ENCODE measurements at regions not wholly inside any gene's neighbourhood (a gene's known extent, or its start where the extent isn't known, plus 50 kb on each side); places are given as distances from the start of the nearest gene placed in this dataset.

DNA sequence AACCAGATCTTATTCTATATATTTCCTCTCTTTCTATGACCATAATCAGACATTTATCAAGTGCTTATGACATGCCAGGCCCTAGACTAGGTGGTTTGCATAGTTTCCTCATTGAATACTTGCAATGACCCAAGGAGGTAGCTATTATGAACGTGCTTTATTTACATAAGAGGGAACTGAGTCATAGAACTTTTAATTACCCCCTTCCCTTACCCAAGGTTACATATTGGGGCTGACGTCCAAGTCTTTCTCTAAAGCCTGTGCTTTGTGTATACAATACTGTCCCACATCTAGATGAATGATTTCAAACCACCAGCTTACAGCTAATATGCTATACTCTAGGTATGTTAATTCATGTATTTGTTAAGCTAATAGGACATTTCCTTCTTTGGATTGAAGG lies 91.9 kb upstream of the NPY start:
- no peak overlapping the region for H3K27ac ChIP-seq (ENCODE audit: control insufficient read depth, insufficient read depth, low read length)
- no peaks in the 10 kb centered on the region for H3K36me3 ChIP-seq (ENCODE audit: control insufficient read depth in 2 of 2, extremely low read depth in 1 of 2, insufficient read depth in 2 of 2, low read length in 2 of 2)
- FAIRE-seq (no peak), DNase-seq (ENCODE audit: low read depth, low spot score) (no peak)
- no peak overlapping the region for H3K9ac ChIP-seq (ENCODE audit: control insufficient read depth, extremely low read depth, insufficient read depth, low read length)
- no peaks in the 10 kb centered on the region for H3K9me1 ChIP-seq (ENCODE audit: control insufficient read depth, extremely low read depth, insufficient read depth, low read length)
- H3K27me3 ChIP-seq (ENCODE audit: control insufficient read depth, extremely low read depth, insufficient read depth, low read length): no peaks in the 10 kb centered on the region
- no peaks in the 10 kb centered on the region for H4K20me1 ChIP-seq (ENCODE audit: control insufficient read depth, extremely low read depth, insufficient read depth, low read length)
- dilution Hi-C loops (cut with MboI; ENCODE audit: extremely low pct_ligation_motif_present, low sequenced_read_pairs): no loop called here
- H3K4me3 ChIP-seq (ENCODE audit: control insufficient read depth in 2 of 3, extremely low read depth in 1 of 3, insufficient read depth in 2 of 3, low read depth in 1 of 3, low read length in 3 of 3): no peak overlapping the region
- H3K4me1 ChIP-seq (ENCODE audit: control insufficient read depth, extremely low read depth, insufficient read depth, low read length): no peaks in the 10 kb centered on the region
- TF ChIP-seq, protein P1, sequence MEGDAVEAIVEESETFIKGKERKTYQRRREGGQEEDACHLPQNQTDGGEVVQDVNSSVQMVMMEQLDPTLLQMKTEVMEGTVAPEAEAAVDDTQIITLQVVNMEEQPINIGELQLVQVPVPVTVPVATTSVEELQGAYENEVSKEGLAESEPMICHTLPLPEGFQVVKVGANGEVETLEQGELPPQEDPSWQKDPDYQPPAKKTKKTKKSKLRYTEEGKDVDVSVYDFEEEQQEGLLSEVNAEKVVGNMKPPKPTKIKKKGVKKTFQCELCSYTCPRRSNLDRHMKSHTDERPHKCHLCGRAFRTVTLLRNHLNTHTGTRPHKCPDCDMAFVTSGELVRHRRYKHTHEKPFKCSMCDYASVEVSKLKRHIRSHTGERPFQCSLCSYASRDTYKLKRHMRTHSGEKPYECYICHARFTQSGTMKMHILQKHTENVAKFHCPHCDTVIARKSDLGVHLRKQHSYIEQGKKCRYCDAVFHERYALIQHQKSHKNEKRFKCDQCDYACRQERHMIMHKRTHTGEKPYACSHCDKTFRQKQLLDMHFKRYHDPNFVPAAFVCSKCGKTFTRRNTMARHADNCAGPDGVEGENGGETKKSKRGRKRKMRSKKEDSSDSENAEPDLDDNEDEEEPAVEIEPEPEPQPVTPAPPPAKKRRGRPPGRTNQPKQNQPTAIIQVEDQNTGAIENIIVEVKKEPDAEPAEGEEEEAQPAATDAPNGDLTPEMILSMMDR (optimal IDR thresholded peaks at IDR 0.05 in 1 of 3, IDR thresholded peaks at IDR 0.05 in 1 of 3, conservative IDR thresholded peaks at IDR 0.05 in 1 of 3; ENCODE audit: extremely low read depth in 1 of 3, insufficient read depth in 2 of 3, low read length in 3 of 3): no peak
- TF ChIP-seq EZH2 (IDR thresholded peaks at IDR 0.05; ENCODE audit: low read length): no peak
- no peak overlapping the region for H2AFZ ChIP-seq (ENCODE audit: control insufficient read depth, low read length)
- H3K4me2 ChIP-seq (ENCODE audit: control insufficient read depth, extremely low read depth, insufficient read depth, low read depth, low read length): no peak overlapping the region
- no peaks in the 10 kb centered on the region for H3K9me3 ChIP-seq (ENCODE audit: control insufficient read depth, low read depth, low read length)
- no peaks in the 10 kb centered on the region for H3K79me2 ChIP-seq (ENCODE audit: control insufficient read depth, insufficient read depth, low read length)

DNA sequence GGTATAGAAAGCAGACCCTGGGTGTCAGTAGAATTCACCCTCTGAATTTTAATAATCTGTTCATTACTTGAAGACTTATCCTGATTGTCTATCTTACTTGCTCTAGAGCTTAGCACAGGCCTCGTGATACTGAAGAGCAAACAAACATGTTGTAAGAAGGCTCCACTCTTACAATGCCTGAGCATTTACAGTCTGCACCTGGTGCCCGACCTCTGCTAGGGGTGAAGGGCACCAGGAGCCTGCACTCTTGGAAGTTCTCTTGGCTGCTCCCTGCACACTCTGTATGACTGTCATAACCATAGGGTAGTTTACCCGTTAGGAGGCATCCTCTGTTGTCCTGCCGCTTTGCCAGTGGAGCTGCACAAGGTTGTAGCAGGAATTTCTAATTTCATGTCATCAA lies 91.3 kb upstream of the NPY start:
- dilution Hi-C loops (cut with MboI; ENCODE audit: extremely low pct_ligation_motif_present, low sequenced_read_pairs): no loop called here
- Histone ChIP-seq H3K9ac (ENCODE audit: control insufficient read depth, extremely low read depth, insufficient read depth, low read length) (no peak overlapping the region), H3K27ac (ENCODE audit: control insufficient read depth, insufficient read depth, low read length) (no peak overlapping the region), H3K9me3 (ENCODE audit: control insufficient read depth, low read depth, low read length) (no peaks in the 10 kb centered on the region), H3K4me1 (ENCODE audit: control insufficient read depth, extremely low read depth, insufficient read depth, low read length) (no peaks in the 10 kb centered on the region), H3K4me2 (ENCODE audit: control insufficient read depth, extremely low read depth, insufficient read depth, low read depth, low read length) (no peak overlapping the region), H3K36me3 (ENCODE audit: control insufficient read depth in 2 of 2, extremely low read depth in 1 of 2, insufficient read depth in 2 of 2, low read length in 2 of 2) (no peaks in the 10 kb centered on the region), H3K27me3 (ENCODE audit: control insufficient read depth, extremely low read depth, insufficient read depth, low read length) (no peaks in the 10 kb centered on the region), H4K20me1 (ENCODE audit: control insufficient read depth, extremely low read depth, insufficient read depth, low read length) (no peaks in the 10 kb centered on the region), H3K4me3 (ENCODE audit: control insufficient read depth in 2 of 3, extremely low read depth in 1 of 3, insufficient read depth in 2 of 3, low read depth in 1 of 3, low read length in 3 of 3) (no peak overlapping the region), H2AFZ (ENCODE audit: control insufficient read depth, low read length) (no peak overlapping the region), H3K9me1 (ENCODE audit: control insufficient read depth, extremely low read depth, insufficient read depth, low read length) (no peaks in the 10 kb centered on the region), H3K79me2 (ENCODE audit: control insufficient read depth, insufficient read depth, low read length) (no peaks in the 10 kb centered on the region)
- DNase-seq (ENCODE audit: low read depth, low spot score) (no peak), FAIRE-seq (no peak)
- TF ChIP-seq, protein P1 (optimal IDR thresholded peaks at IDR 0.05 in 1 of 3, IDR thresholded peaks at IDR 0.05 in 1 of 3, conservative IDR thresholded peaks at IDR 0.05 in 1 of 3; ENCODE audit: extremely low read depth in 1 of 3, insufficient read depth in 2 of 3, low read length in 3 of 3): no peak
- no peak for TF ChIP-seq EZH2 (IDR thresholded peaks at IDR 0.05; ENCODE audit: low read length)
